Hypothalamus (tissue), 51 donors: ENCODE measurements at regions not wholly inside any gene's neighbourhood (a gene's known extent, or its start where the extent isn't known, plus 50 kb on each side); places are given as distances from the start of the nearest gene placed in this dataset.

Source experiments
- DNase-seq, 51 donors: peaks; one replicate each; lab custom pipeline; 2025; lab: John Stamatoyannopoulos, UW

- DNase-seq = no peak
These were observed 95.2 kb downstream of the PDCL3 start for GRCh38 chr2:100658017-100658416.

GRCh38 chr2:100660851-100661584 lies 98.2 kb downstream of the PDCL3 start:
- DNase-seq = no peak

- DNase-seq = no peak
These were observed 100.1 kb downstream of the PDCL3 start for GRCh38 chr2:100662866-100663265.

GRCh38 chr2:100664021-100664755 lies 101.4 kb downstream of the PDCL3 start:
- DNase-seq = no peak

- DNase-seq = no peak
These were observed 101.9 kb downstream of the PDCL3 start for GRCh38 chr2:100664756-100665101.

GRCh38 chr2:100666996-100667395 lies 104.2 kb downstream of the PDCL3 start:
- DNase-seq = no peak

GRCh38 chr2:100667801-100668200 lies 105.0 kb downstream of the PDCL3 start:
- no peak for DNase-seq

GRCh38 chr2:100670232-100670631 lies 107.4 kb downstream of the PDCL3 start:
- no peak for DNase-seq

- no peak for DNase-seq
These were observed 110.3 kb downstream of the PDCL3 start for GRCh38 chr2:100673115-100673514.

GRCh38 chr2:100673691-100674485 lies 111.1 kb downstream of the PDCL3 start:
- DNase-seq = no peak

- DNase-seq = peak in 4 of 51 donors; percentile 6 to 35 (median 18)
These were observed 111.9 kb downstream of the PDCL3 start for GRCh38 chr2:100674666-100675065.

GRCh38 chr2:100675373-100675772 lies 112.6 kb downstream of the PDCL3 start:
- DNase-seq = no peak

GRCh38 chr2:100675855-100676254 lies 113.1 kb downstream of the PDCL3 start:
- DNase-seq = no peak

GRCh38 chr2:100676346-100676745 lies 113.6 kb downstream of the PDCL3 start:
- DNase-seq = no peak

- DNase-seq = no peak
These were observed 114.9 kb downstream of the PDCL3 start for GRCh38 chr2:100677611-100678185.

GRCh38 chr2:100679211-100679610 lies 116.4 kb downstream of the PDCL3 start:
- no peak for DNase-seq

- DNase-seq = no peak
These were observed 119.7 kb downstream of the PDCL3 start for GRCh38 chr2:100682536-100682935.

GRCh38 chr2:100683231-100683630 lies 120.4 kb downstream of the PDCL3 start:
- no peak for DNase-seq

- DNase-seq = no peak
These were observed 128.1 kb upstream of the NPAS2 start for GRCh38 chr2:100691846-100692245.

GRCh38 chr2:100692381-100692780 lies 127.6 kb upstream of the NPAS2 start:
- DNase-seq = no peak

- DNase-seq = no peak
These were observed 127.0 kb upstream of the NPAS2 start for GRCh38 chr2:100692906-100693305.
